Tibial nerve (tissue), 3 donors: ENCODE measurements at regions not wholly inside any gene's neighbourhood (a gene's known extent, or its start where the extent isn't known, plus 50 kb on each side); places are given as distances from the start of the nearest gene placed in this dataset.

Source experiments
- CTCF ChIP-seq, 5 experiments: fragments of 200-600 bp in 3 of 5; fragments of 450-650 bp in 2 of 5; sonication (generic) in 3 of 5; IDR thresholded peaks; one replicate each; pipeline ENCODE4 v1.5.1; 2016 to 2019; ENCODE audit warnings: antibody characterized with exemption in 5 of 5, mild to moderate bottlenecking in 3 of 5, moderate library complexity in 2 of 5
- POLR2A ChIP-seq, 2 donors: fragments of 450-650 bp; IDR thresholded peaks; one replicate each; pipeline ENCODE4 v1.6.1; 2017; ENCODE audit warnings: antibody characterized with exemption in 2 of 2, mild to moderate bottlenecking in 2 of 2, moderate library complexity in 2 of 2

- no peak for TF ChIP-seq CTCF (IDR thresholded peaks at IDR 0.05)
- no peak for TF ChIP-seq POLR2A (IDR thresholded peaks at IDR 0.05)
Measured at GRCh38 chr1:208486677-208487076, 242.5 kb upstream of the PLXNA2 start.
